ENCODE measurements at regions not wholly inside any gene's neighbourhood (a gene's known extent, or its start where the extent isn't known, plus 50 kb on each side); places are given as distances from the start of the nearest gene placed in this dataset.

GRCh38 chr13:99033814-99034213 lies 56.0 kb upstream of the DOCK9 start:
- no peaks in the 10 kb centered on the region for H3K4me1 Mint-ChIP-seq
- no peak for DNase-seq (ENCODE audit: low read depth, low spot score)
- no peak overlapping the region for H3K4me3 Mint-ChIP-seq
- no peaks in the 10 kb centered on the region for H3K27me3 Mint-ChIP-seq (ENCODE audit: low read depth)
- no peaks in the 10 kb centered on the region for H3K36me3 Mint-ChIP-seq (ENCODE audit: low read depth)
- H3K9me3 Mint-ChIP-seq = peaks cover 3% of the 10 kb centered on the region
- no peak overlapping the region for H3K27ac Mint-ChIP-seq (ENCODE audit: unreplicated experiment)
- TF ChIP-seq, protein P1, sequence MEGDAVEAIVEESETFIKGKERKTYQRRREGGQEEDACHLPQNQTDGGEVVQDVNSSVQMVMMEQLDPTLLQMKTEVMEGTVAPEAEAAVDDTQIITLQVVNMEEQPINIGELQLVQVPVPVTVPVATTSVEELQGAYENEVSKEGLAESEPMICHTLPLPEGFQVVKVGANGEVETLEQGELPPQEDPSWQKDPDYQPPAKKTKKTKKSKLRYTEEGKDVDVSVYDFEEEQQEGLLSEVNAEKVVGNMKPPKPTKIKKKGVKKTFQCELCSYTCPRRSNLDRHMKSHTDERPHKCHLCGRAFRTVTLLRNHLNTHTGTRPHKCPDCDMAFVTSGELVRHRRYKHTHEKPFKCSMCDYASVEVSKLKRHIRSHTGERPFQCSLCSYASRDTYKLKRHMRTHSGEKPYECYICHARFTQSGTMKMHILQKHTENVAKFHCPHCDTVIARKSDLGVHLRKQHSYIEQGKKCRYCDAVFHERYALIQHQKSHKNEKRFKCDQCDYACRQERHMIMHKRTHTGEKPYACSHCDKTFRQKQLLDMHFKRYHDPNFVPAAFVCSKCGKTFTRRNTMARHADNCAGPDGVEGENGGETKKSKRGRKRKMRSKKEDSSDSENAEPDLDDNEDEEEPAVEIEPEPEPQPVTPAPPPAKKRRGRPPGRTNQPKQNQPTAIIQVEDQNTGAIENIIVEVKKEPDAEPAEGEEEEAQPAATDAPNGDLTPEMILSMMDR (conservative IDR thresholded peaks at IDR 0.05) = peak; percentile 68

DNA sequence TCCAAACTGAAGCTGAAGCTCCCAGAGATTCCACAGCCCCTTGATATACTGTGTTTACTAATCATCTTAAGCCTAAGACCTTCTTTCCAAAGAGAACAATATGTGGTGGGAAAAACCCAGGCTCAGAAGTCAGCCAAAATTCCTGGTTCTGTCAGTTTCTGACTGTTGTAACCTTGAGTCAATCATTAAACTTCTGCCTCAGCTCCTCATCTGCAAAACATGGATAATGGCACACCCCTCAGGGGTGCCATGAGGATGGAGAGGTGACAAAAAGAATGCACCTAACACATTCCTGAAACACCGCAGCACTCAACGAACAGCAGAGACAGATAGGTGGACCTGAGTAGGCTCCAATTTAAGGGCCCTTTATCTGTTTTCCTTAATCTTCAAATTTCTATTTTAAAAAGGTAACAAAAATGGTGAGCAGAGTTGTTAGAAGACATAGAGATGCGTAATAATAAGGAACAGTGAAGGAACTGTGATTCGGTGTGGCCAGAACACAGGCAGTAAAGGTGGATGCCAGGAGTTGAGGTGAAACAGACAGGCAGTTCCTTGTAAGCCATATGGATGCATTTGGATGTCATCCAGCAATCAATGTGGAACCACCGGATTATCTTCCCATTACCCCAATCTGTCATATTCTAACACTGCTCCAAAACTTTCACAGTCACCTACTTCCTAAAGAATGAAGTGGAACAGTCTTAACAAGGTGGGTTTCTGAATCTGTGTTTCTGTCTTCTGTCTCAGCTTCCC lies 56.6 kb upstream of the DOCK9 start:
- H3K9me3 Mint-ChIP-seq = peaks cover 3% of the 10 kb centered on the region
- TF ChIP-seq, protein P1 (conservative IDR thresholded peaks at IDR 0.05) = no peak
- H3K4me1 Mint-ChIP-seq = no peaks in the 10 kb centered on the region
- DNase-seq (ENCODE audit: low read depth, low spot score) = no peak
- no peak overlapping the region for H3K4me3 Mint-ChIP-seq
- no peak overlapping the region for H3K27ac Mint-ChIP-seq (ENCODE audit: unreplicated experiment)
- no peaks in the 10 kb centered on the region for H3K36me3 Mint-ChIP-seq (ENCODE audit: low read depth)
- no peaks in the 10 kb centered on the region for H3K27me3 Mint-ChIP-seq (ENCODE audit: low read depth)

GRCh38 chr13:99035715-99036114 lies 57.9 kb upstream of the DOCK9 start:
- no peak overlapping the region for H3K27ac Mint-ChIP-seq (ENCODE audit: unreplicated experiment)
- no peaks in the 10 kb centered on the region for H3K4me1 Mint-ChIP-seq
- DNase-seq (ENCODE audit: low read depth, low spot score) = no peak
- H3K9me3 Mint-ChIP-seq = peaks cover 3% of the 10 kb centered on the region
- no peaks in the 10 kb centered on the region for H3K36me3 Mint-ChIP-seq (ENCODE audit: low read depth)
- H3K4me3 Mint-ChIP-seq = no peak overlapping the region
- H3K27me3 Mint-ChIP-seq (ENCODE audit: low read depth) = no peaks in the 10 kb centered on the region
- TF ChIP-seq, protein P1 (conservative IDR thresholded peaks at IDR 0.05) = no peak

- TF ChIP-seq, protein P1 (conservative IDR thresholded peaks at IDR 0.05) = no peak
- Mint-ChIP-seq H3K9me3 (peaks cover 3% of the 10 kb centered on the region), H3K36me3 (ENCODE audit: low read depth) (no peaks in the 10 kb centered on the region), H3K4me1 (no peaks in the 10 kb centered on the region), H3K27ac (ENCODE audit: unreplicated experiment) (no peak overlapping the region), H3K27me3 (ENCODE audit: low read depth) (no peaks in the 10 kb centered on the region), H3K4me3 (no peak overlapping the region)
- DNase-seq (ENCODE audit: low read depth, low spot score) = no peak
Observed at GRCh38 chr13:99037756-99038155, 59.9 kb upstream of the DOCK9 start.

DNA sequence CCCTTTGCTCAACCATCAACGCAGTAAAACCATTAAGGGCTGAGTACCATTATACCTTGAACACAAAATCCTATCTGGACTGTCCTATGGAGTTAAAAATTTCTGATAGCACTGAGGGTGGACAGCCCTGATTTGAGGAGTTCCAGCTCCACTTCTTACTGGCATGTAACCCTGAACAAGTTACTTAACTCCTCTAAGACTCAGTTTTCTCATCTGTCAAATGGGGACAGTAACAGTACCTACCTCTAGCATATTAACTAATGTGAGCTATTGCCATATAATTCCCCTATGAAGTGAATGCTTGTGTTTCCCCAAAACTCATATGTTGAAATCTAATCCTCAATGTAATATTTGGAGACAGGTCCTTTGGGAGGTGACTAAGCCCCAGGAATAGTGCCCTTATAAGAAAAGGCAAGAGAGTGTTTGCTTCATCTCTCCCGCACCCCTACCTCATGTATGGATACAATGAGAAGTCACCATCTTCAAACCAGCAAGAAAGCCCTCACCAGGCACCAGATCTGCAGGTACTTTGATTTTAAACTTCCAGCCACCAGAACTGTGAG lies 61.9 kb upstream of the DOCK9 start:
- TF ChIP-seq, protein P1 (conservative IDR thresholded peaks at IDR 0.05) = no peak

More for the DNA sequence above, 61.9 kb upstream of the DOCK9 start:
- no peak overlapping the region for H3K27ac Mint-ChIP-seq (ENCODE audit: unreplicated experiment)
- no peaks in the 10 kb centered on the region for H3K9me3 Mint-ChIP-seq
- no peaks in the 10 kb centered on the region for H3K27me3 Mint-ChIP-seq (ENCODE audit: low read depth)
- no peaks in the 10 kb centered on the region for H3K36me3 Mint-ChIP-seq (ENCODE audit: low read depth)
- no peak overlapping the region for H3K4me3 Mint-ChIP-seq
- DNase-seq (ENCODE audit: low read depth, low spot score) = no peak
- H3K4me1 Mint-ChIP-seq = no peaks in the 10 kb centered on the region
